HPDE6-E6E7 (cell line): ENCODE measurements at regions not wholly inside any gene's neighbourhood (a gene's known extent, or its start where the extent isn't known, plus 50 kb on each side); places are given as distances from the start of the nearest gene placed in this dataset.

Experiments
- DNase-seq: peaks from one replicate; pipeline ENCODE4 v3.0.0; 2011; ENCODE audit warnings: missing footprints; ENCODE audit errors: extremely low spot score

DNA sequence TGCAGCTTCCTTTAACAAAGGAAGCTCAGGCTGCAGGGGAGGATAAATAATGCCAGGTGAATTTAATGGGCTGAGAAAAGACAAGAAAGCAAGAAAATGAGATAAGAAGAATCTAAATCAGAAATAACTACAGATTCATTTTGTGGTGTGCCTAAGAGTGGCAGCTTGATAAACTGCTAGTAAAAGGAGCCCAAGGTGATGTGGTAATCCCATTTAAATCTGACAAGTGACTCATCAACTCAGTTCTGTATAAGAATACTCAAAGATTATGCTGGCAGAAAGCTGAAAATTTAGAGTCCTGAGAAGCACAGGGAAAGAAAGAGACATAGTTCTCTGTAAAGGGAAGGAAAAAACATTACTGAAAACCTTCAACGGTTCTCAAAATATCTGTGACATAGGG lies 109.4 kb upstream of the PDE1C start:
- no peak for DNase-seq

DNA sequence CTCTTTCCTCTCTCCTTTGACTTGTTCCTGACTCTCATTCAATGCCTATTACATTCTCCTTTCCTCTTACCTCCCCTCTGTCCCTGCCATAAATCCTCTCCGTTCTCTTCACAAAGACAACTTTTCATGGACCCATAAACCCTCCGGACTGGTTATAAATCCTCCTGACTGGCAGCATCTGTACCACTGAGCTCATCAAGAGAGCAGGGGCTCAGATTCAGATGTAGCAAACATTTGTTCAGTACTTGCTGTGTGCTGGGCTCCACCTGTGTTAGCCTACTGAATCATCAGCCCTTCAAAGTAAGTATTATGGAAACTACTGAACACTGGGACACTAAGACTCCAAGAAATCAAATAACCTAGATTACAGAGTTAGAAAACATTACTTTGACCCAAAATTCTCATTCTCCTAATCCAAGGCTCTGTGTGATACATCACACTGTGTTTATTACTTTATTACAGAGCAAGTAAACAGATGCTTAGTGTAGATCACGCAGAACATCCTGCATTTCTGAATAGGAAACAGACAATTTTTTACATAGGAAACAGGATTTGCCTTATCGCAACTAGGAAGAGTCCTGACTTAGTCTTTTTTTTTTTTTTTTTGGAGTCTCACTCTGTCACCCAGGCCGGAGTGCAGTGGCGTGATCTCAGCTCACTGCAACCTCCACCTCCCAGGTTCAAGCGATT lies 108.6 kb upstream of the PDE1C start:
- no peak for DNase-seq

- DNase-seq = no peak
Observed at GRCh38 chr7:32177232-32177631, 107.0 kb upstream of the PDE1C start.

DNA sequence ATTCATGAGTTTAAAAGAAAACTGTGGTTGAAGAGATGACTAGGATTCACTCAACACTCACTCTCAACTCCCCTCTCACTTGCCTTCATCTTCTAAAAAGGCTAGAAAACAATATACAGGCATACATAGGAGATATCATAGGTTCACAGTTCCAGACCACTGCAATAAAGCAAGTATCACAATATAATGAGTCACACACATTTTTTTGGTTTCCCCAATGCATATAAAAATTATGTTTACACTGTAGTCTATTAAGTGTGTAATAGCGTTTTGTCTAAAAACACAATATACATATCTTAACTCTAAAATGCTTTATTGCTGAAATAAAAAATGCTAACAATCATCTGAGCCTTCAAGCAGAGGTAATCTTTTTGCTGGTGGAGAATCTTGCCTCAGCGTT lies 104.9 kb upstream of the PDE1C start:
- DNase-seq = no peak

DNA sequence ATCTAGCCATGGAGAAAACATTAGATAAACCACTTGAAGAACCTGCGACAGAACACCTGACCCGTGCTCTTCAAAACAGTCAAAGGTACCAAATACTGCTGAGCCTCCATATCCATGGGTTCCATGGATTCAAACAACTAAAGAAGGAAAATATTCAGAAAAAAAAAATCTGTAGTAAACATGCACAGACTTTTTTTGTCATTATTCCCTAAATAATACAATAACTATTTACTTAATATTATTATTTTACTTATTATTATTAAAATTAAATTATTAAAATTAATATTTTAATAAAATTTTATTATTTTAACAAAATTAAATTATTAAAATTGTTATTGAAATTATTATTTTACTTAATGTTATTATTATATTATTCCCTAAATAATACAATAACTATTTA lies 101.0 kb upstream of the PDE1C start:
- DNase-seq = no peak

- no peak for DNase-seq
Observed at GRCh38 chr7:32170838-32171237, 100.6 kb upstream of the PDE1C start.

- DNase-seq = no peak
Observed at GRCh38 chr7:32169228-32169627, 99.0 kb upstream of the PDE1C start.

DNA sequence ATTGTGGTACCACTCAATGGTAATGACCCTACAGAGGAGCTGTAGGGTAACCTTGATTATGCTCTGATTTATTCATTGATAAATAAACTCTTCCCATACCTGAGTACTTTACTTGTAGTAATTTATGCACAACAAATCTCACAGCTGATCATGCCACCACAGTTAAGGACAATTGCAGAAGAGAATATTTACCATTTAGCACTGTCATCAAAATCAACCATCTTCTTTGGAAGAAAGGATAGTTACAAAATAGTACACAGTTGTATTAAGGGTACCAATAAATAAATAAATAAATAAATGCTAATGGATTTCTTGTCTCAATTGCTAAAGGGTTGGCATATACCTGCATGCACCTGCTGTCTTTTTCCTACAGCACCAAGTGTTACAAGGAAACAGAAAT lies 97.6 kb upstream of the PDE1C start:
- DNase-seq = no peak

DNA sequence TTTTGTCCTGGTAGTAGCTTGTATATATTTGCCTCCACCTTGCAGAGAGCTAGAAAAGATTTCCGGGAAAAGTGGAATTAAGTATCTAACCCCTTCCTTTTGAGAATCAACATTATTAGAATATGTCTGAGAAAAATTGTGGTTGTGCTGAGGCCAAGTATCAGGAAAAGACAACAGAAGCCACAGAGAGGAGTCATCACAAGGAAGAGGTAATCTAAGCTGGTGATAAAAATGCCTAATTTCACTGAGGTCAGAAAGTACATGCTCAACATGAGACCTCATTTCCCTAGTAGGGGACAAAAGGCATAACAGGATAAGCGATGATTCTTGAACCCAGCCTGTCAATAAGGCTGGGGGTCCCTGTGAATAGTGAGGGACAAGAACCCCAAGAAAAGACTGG lies 97.0 kb upstream of the PDE1C start:
- DNase-seq = no peak

DNA sequence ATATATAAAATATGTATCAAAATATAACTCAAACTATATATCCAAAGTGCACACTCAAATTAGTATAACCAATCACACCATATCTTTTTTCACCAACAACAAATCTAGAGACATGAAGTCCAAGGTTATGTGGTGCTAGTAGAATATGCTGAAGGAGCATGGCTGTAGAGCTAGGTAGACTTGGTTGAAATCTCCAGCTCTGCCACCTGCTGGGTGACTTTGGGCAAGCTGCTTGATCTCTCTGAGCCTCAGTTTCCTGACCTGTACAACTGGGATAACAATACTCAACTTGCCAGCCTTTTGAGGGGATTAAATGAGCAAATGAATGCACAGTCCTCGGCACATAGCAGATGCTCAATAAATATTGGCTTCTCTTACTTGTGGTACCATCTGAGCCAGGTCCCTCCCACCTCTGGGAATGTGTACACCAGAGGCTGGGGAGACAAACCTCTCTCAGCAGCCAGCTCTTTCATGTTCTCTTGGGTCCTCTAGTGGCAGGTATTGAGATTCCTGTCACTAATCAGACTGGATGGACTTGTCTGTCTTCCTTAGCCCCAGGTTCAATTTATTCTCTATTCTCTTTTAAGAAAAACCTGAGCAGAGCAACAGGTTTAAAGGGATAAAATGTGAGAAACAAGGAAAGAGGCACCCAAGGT lies 94.3 kb upstream of the PDE1C start:
- peak; percentile 64 for DNase-seq

DNA sequence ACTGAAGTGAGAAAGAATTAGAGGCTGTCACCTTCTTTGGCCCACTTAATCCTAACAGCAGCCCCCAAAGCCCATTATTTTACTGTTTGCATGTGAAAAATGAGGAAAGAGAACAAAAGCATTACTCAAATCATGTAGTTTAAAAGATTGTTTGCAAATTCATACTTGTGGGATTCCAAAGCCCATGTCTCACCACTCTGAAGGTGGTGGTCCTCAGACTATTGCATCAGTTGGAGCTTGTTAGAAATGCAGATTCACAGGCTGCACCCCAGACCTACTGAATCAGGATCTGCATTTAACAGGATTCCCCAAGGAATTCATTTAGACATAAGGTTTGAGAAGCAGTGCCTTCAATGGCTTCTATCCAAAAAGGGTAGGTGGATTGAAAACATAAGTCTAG lies 93.7 kb upstream of the PDE1C start:
- no peak for DNase-seq

GRCh38 chr7:32163141-32163806 lies 93.1 kb upstream of the PDE1C start:
- DNase-seq = peak; percentile 38

DNA sequence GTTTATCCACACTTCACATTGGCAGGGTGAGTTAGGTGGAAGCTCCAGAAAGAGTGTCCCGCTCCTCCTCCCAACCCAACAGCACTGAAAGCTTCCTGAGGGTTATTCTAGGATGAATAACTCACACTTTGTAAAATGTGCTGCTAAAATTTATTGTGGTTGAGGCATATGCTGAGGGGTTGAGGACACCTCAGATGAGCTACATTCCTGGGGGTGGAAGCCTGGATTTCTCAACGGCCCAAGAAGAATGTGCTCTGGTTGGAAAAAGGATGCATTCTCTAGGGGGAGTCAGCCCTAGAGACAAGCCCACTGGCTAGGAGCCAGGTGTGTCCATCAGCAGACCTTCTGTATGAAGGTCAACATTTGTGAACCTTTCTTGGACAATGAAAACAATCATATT lies 91.5 kb upstream of the PDE1C start:
- no peak for DNase-seq

GRCh38 chr7:32158751-32159745 lies 88.8 kb upstream of the PDE1C start:
- no peak for DNase-seq

DNA sequence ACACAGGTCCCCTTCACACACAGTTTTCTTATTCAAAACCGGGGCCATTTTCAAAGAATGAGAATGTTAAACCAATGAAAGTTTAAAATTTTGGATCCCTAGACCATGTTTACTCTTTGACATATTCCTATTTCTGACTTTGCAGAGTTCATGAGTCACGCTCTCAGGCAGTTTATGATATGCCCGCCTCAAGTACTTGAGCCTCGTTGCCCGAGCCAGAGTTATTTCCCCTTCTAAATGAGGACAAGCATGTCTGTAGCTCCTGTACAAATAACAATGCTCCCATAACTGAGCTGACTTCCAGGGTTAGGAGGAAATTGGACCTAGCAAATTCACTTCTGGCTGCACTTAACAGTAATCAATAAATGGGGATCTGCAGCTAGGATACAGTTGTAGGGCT lies 87.9 kb upstream of the PDE1C start:
- no peak for DNase-seq

GRCh38 chr7:32155712-32156111 lies 85.5 kb upstream of the PDE1C start:
- DNase-seq = no peak

DNA sequence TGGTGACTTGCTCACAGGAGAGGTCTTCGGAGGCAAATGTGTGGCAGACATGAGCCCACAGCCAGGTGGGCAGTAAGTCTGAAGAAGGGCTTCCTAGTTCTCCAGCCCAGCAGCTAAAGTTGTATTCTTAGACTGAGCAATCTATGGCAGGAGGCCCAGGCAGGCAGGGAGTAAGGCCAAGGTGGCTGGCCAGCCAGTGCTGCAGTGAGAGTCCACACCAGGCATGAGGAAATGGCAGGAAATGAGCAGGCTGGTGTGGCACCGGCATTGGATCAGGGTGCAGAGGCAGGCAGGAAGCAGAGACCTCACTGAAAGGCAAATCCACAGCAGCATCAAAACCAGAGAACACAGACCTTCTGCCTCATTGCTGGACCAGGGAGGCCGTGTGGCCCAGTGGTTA lies 84.6 kb upstream of the PDE1C start:
- DNase-seq = no peak

GRCh38 chr7:32153006-32153405 lies 82.8 kb upstream of the PDE1C start:
- DNase-seq = no peak

DNA sequence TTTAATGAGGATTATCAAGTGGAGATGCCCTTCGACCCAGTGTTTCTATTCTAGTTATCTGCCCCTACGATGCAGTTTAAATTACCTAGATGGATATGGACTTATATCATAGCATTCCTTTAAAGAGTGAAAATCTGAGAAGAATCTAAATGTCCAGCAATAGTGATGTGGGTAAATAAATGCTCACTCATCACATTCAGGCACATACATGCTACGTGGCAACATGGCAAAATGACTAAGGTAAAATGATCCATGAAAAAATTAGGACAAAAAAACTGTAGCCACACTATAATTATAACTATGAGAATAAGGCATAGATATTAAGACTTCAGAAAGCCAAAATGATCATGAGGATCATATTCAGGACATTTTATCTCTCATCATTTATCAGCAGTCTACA lies 82.4 kb upstream of the PDE1C start:
- DNase-seq = no peak

DNA sequence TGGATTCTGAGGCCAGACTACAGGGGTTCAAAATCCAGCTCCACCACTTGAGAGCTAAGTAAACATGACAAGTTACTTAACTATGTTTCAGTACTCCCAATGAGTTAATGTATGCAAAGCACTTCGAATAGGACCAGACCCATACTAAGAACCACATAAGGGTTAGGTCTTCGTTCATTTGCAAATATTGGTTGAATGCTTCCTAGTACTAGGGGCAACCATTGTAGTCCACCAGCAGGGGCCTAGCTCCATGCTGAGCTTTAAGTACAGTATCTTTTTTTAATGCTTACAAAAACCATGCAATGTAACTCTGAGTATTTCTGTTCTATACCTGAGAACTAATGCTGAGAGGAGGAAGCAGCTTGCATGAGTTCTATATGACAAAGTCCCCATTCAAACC lies 80.4 kb upstream of the PDE1C start:
- DNase-seq = no peak

GRCh38 chr7:32150039-32150438 lies 79.8 kb upstream of the PDE1C start:
- DNase-seq = no peak
